B cell (primary cell): ENCODE measurements at regions not wholly inside any gene's neighbourhood (a gene's known extent, or its start where the extent isn't known, plus 50 kb on each side); places are given as distances from the start of the nearest gene placed in this dataset.

ENCODE experiments used
- ATAC-seq: fragments of 200-7000 bp; cut with Tn5 transposase; one replicate; pipeline ENCODE4 v1.10.0; 2021; ENCODE audit warnings: low read depth, mild to moderate bottlenecking, moderate number of reproducible peaks, moderate library complexity
- CTCF ChIA-PET: fragments of 350-600 bp; sonication (Branson Sonifier 250); formaldehyde crosslinking; loops from one replicate; lab custom pipeline; 2021; ENCODE audit warnings: antibody characterized with exemption, inconsistent platforms; lab: Charles Lee
- POLR2A ChIA-PET: fragments of 350-600 bp; sonication (Branson Sonifier 250); formaldehyde crosslinking; loops from one replicate; lab custom pipeline; 2021; ENCODE audit warnings: antibody characterized with exemption; lab: Charles Lee
- DNase-seq: peaks from one replicate; pipeline ENCODE4 v3.0.0; 2013
- H2AFZ ChIP-seq: 2 replicates; pipeline ENCODE4 v1.6.1; 2012; ENCODE audit warnings: mild to moderate bottlenecking, low read depth, low read length; ENCODE audit not compliant: insufficient read depth, poor library complexity, severe bottlenecking
- H3K27ac ChIP-seq, 2 donors: 1 replicate in 1 of 2; 2 replicates in 1 of 2; pipeline ENCODE4 v1.5.1; 2012 to 2013; ENCODE audit warnings: low read length in 2 of 2, mild to moderate bottlenecking in 2 of 2, moderate library complexity in 1 of 2
- H3K27me3 ChIP-seq, 4 experiments: fragments of 200-600 bp in 1 of 4; sonication (generic) in 1 of 4; replicated peaks in 1 of 4; 1 replicate in 2 of 4; 2 replicates in 2 of 4; pipeline versions ENCODE4 v1.6.1 to v1.7.0; 2013 to 2016; ENCODE audit warnings: low read length in 3 of 4, mild to moderate bottlenecking in 2 of 4, mixed read lengths in 1 of 4, moderate library complexity in 1 of 4; ENCODE audit not compliant: insufficient read depth in 4 of 4, control insufficient read depth in 3 of 4; ENCODE audit errors: control extremely low read depth in 1 of 4
- H3K36me3 ChIP-seq, 2 experiments: replicated peaks in 1 of 2; 1 replicate in 1 of 2; 2 replicates in 1 of 2; pipeline versions ENCODE4 v1.6.1 to v1.7.1; 2013; ENCODE audit warnings: low read length in 1 of 2; ENCODE audit not compliant: insufficient read depth in 2 of 2, control insufficient read depth in 1 of 2; ENCODE audit errors: control extremely low read depth in 1 of 2, extremely low read depth in 1 of 2
- H3K4me1 ChIP-seq, 2 donors: fragments of 200-600 bp in 1 of 2; sonication (generic) in 1 of 2; 1 replicate in 1 of 2; 2 replicates in 1 of 2; pipeline versions ENCODE4 v1.5.1 to v1.6.1; 2013 to 2017; ENCODE audit warnings: low read length in 2 of 2; ENCODE audit not compliant: control insufficient read depth in 2 of 2, insufficient read depth in 2 of 2
- H3K4me2 ChIP-seq: replicated peaks from 2 replicates; pipeline ENCODE3; 2012; ENCODE audit warnings: mild to moderate bottlenecking, low read depth, low read length; ENCODE audit not compliant: poor library complexity, severe bottlenecking
- H3K4me3 ChIP-seq, 5 experiments: fragments of 200-600 bp in 1 of 5; sonication (generic) in 1 of 5; 1 replicate in 3 of 5; 2 replicates in 2 of 5; pipeline versions ENCODE4 v1.5.1 to v1.7.0; 2011 to 2016; ENCODE audit warnings: low read length in 4 of 5, mild to moderate bottlenecking in 4 of 5, low read depth in 2 of 5, control low read depth in 1 of 5, moderate library complexity in 1 of 5; ENCODE audit not compliant: insufficient read depth in 1 of 5; ENCODE audit errors: control extremely low read depth in 1 of 5, extremely low read depth in 1 of 5
- H3K79me2 ChIP-seq: fragments of 200-600 bp; sonication (generic); one replicate; pipeline ENCODE4 v1.6.0; 2016; ENCODE audit warnings: low read length; ENCODE audit not compliant: control insufficient read depth, insufficient read depth
- H3K9ac ChIP-seq: fragments of 200-600 bp; sonication (generic); 2 replicates; pipeline ENCODE4 v1.6.1; 2017; ENCODE audit warnings: mild to moderate bottlenecking, low read length, moderate library complexity
- H3K9me3 ChIP-seq, 3 donors: one replicate each; pipeline versions ENCODE4 v1.6.1 to v1.7.1; 2013; ENCODE audit warnings: low read length in 2 of 3; ENCODE audit not compliant: control insufficient read depth in 2 of 3, insufficient read depth in 1 of 3; ENCODE audit errors: control extremely low read depth in 1 of 3
- H4K20me1 ChIP-seq: 2 replicates; pipeline ENCODE4 v1.6.0; 2012; ENCODE audit warnings: mild to moderate bottlenecking, low read length; ENCODE audit not compliant: insufficient read depth, control insufficient read depth, poor library complexity, severe bottlenecking
- H3K27ac Mint-ChIP-seq: one replicate; pipeline ENCODE4 v1.8.0; 2021; ENCODE audit warnings: mixed read lengths
- H3K27me3 Mint-ChIP-seq: one replicate; pipeline ENCODE4 v1.8.0; 2021; ENCODE audit warnings: mixed read lengths
- H3K4me1 Mint-ChIP-seq: one replicate; pipeline ENCODE4 v1.8.0; 2021; ENCODE audit warnings: mixed read lengths
- H3K4me3 Mint-ChIP-seq: one replicate; pipeline ENCODE4 v1.8.0; 2021; ENCODE audit warnings: mixed read lengths
- H3K9me3 Mint-ChIP-seq: one replicate; pipeline ENCODE4 v1.8.0; 2022; ENCODE audit warnings: mixed read lengths; ENCODE audit not compliant: insufficient read depth
- EZH2 ChIP-seq: IDR thresholded peaks from 2 replicates; pipeline ENCODE4 v1.6.1; 2012; ENCODE audit warnings: borderline replicate concordance, low read depth, mild to moderate bottlenecking, moderate library complexity, low read length; ENCODE audit not compliant: insufficient read depth, poor library complexity, severe bottlenecking
- WGBS: methylation state at CpG from one replicate; pipeline ENCODE4 v1.1.5; 2013; ENCODE audit warnings: missing lambda C conversion rate; ENCODE audit not compliant: insufficient coverage; 5-methylcytosine and 5-hydroxymethylcytosine counted together
- intact Hi-C: fragments of 100-400 bp; cut with micrococcal nuclease; formaldehyde crosslinking; loops from one replicate; pipeline ENCODE4 v1.10.0; 2022
- TF ChIP-seq, protein P1 (sequence below): fragments of 200-600 bp; IDR thresholded peaks from one replicate; pipeline ENCODE4 v1.8.0; 2022; ENCODE audit warnings: antibody characterized with exemption, mild to moderate bottlenecking

DNA sequence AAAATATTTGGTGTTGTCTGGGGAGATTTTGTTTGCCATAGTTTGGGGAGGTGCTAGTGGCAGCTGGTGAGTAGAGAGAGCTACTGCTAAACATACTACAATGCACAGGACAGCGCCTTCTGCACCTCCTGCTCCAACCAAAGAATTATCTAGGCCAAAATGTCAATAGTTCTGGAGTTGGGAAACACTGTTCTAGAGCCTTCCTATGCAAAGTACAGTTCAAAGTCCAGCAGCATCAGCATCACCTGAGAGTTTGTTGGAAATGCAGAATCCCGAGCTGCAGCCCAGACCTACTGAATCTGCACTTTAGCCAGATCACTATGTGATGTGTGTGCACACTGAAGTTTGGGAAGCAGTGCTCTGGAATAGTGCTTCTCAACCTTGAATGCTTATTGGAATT lies 290.7 kb downstream of the TCF7L2 start:
- Histone ChIP-seq H3K36me3 (no peaks in the 10 kb centered on the region), H4K20me1 (no peaks in the 10 kb centered on the region), H3K9ac (no peak overlapping the region), H3K27ac (no peak overlapping the region), H3K9me3 (peaks cover 0 to 3% (median 0%) of the 10 kb centered on the region in 3 donors), H3K4me1 (no peaks in the 10 kb centered on the region), H3K4me3 (no peak overlapping the region), H3K79me2 (no peaks in the 10 kb centered on the region), H3K27me3 (peaks cover 0 to 2% (median 0%) of the 10 kb centered on the region in 4 experiments), H2AFZ (no peak overlapping the region), H3K4me2 (no peak overlapping the region)
- intact Hi-C loops, result no loop called here
- TF ChIP-seq, protein P1, sequence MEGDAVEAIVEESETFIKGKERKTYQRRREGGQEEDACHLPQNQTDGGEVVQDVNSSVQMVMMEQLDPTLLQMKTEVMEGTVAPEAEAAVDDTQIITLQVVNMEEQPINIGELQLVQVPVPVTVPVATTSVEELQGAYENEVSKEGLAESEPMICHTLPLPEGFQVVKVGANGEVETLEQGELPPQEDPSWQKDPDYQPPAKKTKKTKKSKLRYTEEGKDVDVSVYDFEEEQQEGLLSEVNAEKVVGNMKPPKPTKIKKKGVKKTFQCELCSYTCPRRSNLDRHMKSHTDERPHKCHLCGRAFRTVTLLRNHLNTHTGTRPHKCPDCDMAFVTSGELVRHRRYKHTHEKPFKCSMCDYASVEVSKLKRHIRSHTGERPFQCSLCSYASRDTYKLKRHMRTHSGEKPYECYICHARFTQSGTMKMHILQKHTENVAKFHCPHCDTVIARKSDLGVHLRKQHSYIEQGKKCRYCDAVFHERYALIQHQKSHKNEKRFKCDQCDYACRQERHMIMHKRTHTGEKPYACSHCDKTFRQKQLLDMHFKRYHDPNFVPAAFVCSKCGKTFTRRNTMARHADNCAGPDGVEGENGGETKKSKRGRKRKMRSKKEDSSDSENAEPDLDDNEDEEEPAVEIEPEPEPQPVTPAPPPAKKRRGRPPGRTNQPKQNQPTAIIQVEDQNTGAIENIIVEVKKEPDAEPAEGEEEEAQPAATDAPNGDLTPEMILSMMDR, result no peak
- no peak for TF ChIP-seq EZH2
- no peak overlapping the region for H3K27ac Mint-ChIP-seq
- ChIA-PET POLR2A (no interaction called here), CTCF (no interaction called here)
- no peak for DNase-seq
- no peaks in the 10 kb centered on the region for H3K9me3 Mint-ChIP-seq
- peaks cover 22% of the 10 kb centered on the region for H3K27me3 Mint-ChIP-seq
- ATAC-seq, result no peak
- no peak overlapping the region for H3K4me3 Mint-ChIP-seq
- WGBS, result 100% methylated on average over 1 of the region's 2 CpGs
- no peaks in the 10 kb centered on the region for H3K4me1 Mint-ChIP-seq

DNA sequence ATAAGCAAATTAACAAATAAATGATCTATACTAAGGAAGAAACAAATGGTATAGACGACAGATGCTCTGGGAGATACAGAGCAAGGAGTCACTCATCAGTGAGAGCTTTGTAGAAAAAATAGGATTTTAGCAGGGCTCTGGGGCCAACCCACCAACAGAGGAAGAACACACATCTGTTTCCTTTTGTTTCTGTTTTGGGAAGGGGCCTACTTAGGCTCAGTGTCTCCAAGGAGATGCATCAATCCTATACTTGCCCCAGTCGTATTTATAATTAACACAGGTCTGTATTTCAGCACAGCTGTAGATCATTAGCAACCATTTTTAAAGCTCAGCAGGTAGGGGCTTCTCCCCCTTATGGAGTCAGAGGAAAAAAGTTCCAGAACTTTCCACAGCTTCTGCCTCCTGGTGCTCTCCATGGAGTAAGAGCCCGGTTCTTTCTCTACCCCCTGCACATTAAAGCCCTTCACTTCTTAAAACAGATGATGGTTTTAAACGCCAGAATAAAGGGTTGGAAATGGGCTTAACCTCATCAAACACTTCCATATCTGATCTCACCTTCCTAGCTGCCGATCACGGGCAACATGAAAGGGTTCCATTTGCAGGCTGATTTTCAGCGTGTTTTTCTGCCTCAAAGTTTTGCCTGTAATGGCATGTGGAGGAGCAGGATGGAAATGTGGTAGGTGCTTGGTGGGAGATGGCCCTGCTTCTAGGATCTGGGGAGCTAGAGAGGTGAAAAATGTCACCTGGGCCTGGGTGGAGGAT lies 291.7 kb downstream of the TCF7L2 start:
- Histone ChIP-seq H3K4me1 (no peaks in the 10 kb centered on the region), H4K20me1 (no peaks in the 10 kb centered on the region), H3K4me2 (no peak overlapping the region), H3K4me3 (no peak overlapping the region), H2AFZ (no peak overlapping the region), H3K36me3 (no peaks in the 10 kb centered on the region), H3K9ac (no peak overlapping the region), H3K79me2 (no peaks in the 10 kb centered on the region), H3K27me3 (peaks cover 0 to 2% (median 0%) of the 10 kb centered on the region in 4 experiments), H3K27ac (no peak overlapping the region), H3K9me3 (peaks cover 0 to 3% (median 0%) of the 10 kb centered on the region in 3 donors)
- intact Hi-C loops, result no loop called here
- DNase-seq (no peak), ATAC-seq (no peak)
- ChIA-PET CTCF (no interaction called here), POLR2A (no interaction called here)
- 27% methylated on average over 5 of the region's 7 CpGs for WGBS
- TF ChIP-seq, protein P1, result no peak
- TF ChIP-seq EZH2, result no peak
- no peaks in the 10 kb centered on the region for H3K9me3 Mint-ChIP-seq
- no peak overlapping the region for H3K4me3 Mint-ChIP-seq
- H3K27ac Mint-ChIP-seq, result no peak overlapping the region
- no peaks in the 10 kb centered on the region for H3K4me1 Mint-ChIP-seq
- peaks cover 22% of the 10 kb centered on the region for H3K27me3 Mint-ChIP-seq
